ENCODE measurements at regions not wholly inside any gene's neighbourhood (a gene's known extent, or its start where the extent isn't known, plus 50 kb on each side); places are given as distances from the start of the nearest gene placed in this dataset.

- no peak for TF ChIP-seq CTCF (IDR thresholded peaks at IDR 0.05; ENCODE audit: insufficient read depth, low read depth, low read length)
- TF ChIP-seq EZH2 (IDR thresholded peaks at IDR 0.05; ENCODE audit: insufficient read depth, low read length): no peak
These were observed 1135.0 kb downstream of the GALC start for GRCh38 chr14:86858031-86858430.
